Omental fat pad (tissue), 3 donors: ENCODE measurements at regions not wholly inside any gene's neighbourhood (a gene's known extent, or its start where the extent isn't known, plus 50 kb on each side); places are given as distances from the start of the nearest gene placed in this dataset.

Experiments
- ATAC-seq: fragments of 150-250 bp; one replicate; pipeline ENCODE4 v1.9.1; 2016; ENCODE audit warnings: mild to moderate bottlenecking, moderate library complexity; ENCODE audit not compliant: low FRiP score
- DNase-seq: peaks from one replicate; pipeline ENCODE4 v3.0.0-alpha.2; 2019; ENCODE audit warnings: low spot score
- TF ChIP-seq, protein P1 (sequence below), 3 donors: fragments of 450-650 bp; IDR thresholded peaks; one replicate each; pipeline ENCODE4 v1.5.1; 2016 to 2017; ENCODE audit warnings: antibody characterized with exemption in 3 of 3, mild to moderate bottlenecking in 3 of 3, moderate library complexity in 2 of 3

GRCh38 chr13:67735651-67736050 is 505.5 kb upstream of the PCDH9 start:
- DNase-seq (no peak), ATAC-seq (no peak)

GRCh38 chr13:67726979-67727378 is 496.8 kb upstream of the PCDH9 start:
- ATAC-seq (no peak), DNase-seq (no peak)
- TF ChIP-seq, protein P1, sequence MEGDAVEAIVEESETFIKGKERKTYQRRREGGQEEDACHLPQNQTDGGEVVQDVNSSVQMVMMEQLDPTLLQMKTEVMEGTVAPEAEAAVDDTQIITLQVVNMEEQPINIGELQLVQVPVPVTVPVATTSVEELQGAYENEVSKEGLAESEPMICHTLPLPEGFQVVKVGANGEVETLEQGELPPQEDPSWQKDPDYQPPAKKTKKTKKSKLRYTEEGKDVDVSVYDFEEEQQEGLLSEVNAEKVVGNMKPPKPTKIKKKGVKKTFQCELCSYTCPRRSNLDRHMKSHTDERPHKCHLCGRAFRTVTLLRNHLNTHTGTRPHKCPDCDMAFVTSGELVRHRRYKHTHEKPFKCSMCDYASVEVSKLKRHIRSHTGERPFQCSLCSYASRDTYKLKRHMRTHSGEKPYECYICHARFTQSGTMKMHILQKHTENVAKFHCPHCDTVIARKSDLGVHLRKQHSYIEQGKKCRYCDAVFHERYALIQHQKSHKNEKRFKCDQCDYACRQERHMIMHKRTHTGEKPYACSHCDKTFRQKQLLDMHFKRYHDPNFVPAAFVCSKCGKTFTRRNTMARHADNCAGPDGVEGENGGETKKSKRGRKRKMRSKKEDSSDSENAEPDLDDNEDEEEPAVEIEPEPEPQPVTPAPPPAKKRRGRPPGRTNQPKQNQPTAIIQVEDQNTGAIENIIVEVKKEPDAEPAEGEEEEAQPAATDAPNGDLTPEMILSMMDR (IDR thresholded peaks at IDR 0.05): no peak

More at GRCh38 chr13:67735651-67736050, 505.5 kb upstream of the PCDH9 start:
- TF ChIP-seq, protein P1 (IDR thresholded peaks at IDR 0.05): no peak

DNA sequence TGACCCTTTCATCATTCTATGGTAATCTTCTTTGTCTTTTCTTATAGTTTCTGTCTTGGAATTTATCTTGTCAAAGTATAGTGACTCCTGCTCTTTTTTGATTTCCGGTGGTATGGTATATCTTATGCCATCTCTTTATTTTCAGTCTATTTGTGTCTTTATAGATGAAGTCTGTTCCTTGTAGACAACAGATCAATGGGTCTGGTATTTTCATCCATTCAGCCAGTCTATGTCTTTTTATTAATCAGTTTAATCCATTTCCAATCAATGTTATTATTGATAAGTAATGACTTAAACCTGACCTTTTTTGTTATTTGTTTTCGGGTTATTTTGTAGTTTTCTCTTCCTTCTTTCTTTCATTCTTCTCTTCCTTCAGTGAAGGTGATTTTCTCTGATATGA is 495.9 kb upstream of the PCDH9 start:
- TF ChIP-seq, protein P1 (IDR thresholded peaks at IDR 0.05): no peak
- DNase-seq (no peak), ATAC-seq (no peak)

DNA sequence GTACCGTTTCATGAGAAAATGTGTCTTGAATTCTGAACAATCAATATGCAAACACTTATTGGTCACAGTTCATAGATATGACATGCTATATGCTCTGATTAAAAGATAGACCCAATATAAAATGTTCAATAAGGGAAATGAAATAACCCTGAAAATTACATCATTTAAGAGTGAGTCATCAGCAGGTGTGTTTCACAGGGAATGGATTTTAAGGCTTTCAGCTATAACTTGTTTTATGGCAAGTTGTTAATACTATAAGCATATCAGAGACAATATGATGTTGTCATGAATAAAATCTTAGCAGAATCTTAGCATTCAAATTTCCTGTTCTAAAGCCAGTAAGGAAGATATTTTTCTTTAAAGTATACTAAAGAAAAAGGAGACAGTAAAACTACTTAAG is 483.4 kb upstream of the PCDH9 start:
- ATAC-seq (no peak), DNase-seq (no peak)
- TF ChIP-seq, protein P1 (IDR thresholded peaks at IDR 0.05): no peak

- TF ChIP-seq, protein P1 (IDR thresholded peaks at IDR 0.05): no peak
- ATAC-seq (no peak), DNase-seq (no peak)
Observed at GRCh38 chr13:67696775-67697174, 466.6 kb upstream of the PCDH9 start.

DNA sequence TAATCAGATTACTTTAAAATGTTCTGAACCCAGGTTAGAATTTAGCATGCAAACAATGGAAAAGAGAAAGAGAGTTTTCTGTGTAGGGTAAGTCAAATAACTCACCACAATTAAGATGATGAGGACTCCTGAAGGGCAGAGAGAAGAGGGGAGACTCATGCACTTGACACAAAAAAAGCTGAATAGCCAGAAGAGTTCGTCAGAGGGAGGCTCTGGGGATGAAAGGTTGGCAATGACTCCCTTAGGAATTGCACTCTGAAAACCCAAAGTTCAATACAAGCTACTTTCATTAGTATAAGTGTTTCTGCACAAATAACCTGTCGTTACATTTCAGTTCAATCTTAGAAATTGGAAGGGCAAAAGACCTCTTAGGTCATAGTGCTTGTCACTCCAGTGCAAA is 434.4 kb upstream of the PCDH9 start:
- no peak for DNase-seq
- TF ChIP-seq, protein P1 (IDR thresholded peaks at IDR 0.05): no peak
- no peak for ATAC-seq

DNA sequence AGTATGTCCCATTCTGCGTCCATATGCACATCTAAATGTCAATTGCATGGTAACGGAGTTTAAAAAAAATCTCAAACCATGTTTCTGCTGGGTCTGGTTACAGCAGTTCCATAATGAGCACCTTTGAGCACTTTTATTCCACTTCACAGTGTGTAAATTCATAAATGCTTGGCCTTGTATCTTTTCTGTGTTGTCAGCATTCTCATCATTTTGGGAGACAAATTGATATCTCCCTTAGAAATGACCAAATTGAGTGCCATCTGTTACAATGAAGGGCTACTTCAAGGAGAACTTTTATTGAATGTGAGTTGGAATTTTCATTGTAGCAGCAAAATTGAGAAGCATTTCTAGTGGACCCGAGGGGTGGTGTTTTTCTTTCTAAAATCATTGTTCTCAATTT is 432.9 kb upstream of the PCDH9 start:
- TF ChIP-seq, protein P1 (IDR thresholded peaks at IDR 0.05): no peak
- ATAC-seq (no peak), DNase-seq (no peak)
